ENCODE measurements at regions not wholly inside any gene's neighbourhood (a gene's known extent, or its start where the extent isn't known, plus 50 kb on each side); places are given as distances from the start of the nearest gene placed in this dataset.

DNA sequence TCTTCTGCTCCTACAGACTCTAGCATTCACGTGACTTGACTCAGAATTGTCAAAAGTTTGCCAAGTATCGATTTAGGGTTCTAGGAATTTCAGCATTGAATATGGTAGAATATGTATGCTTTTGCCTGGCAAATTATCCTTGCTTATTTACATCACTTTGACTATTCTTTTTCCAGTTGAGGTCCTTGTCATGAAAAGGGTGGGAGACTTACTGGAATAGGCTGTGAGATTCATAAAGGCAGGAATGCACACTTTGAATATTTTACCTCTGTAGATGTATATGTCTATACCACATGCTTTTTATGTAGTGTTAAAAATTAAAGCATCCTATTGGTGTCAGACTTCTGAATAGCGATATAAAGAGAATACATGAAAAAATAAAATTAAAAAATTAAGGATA, 378.8 kb upstream of the RARB start:
- H3K4me3 ChIP-seq, result no peak overlapping the region

DNA sequence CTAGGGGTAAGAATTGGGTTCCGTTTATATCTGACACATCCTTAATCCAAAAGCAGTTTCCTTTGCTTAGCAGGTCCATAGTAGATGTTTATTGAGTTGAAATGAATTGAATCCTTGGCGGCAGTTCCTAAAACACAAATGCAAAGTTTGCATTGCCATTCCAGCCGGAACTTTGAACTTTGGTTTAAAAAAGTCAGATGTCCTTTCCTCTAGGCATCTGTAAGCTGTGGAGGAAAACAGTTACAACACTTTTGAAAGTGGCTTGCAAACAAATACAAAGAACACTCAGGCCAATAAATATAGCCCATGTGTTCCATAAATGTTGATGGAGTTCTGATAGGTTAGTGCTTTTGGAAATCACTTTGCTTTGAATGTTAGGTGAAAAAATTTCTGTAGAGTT, 374.7 kb upstream of the RARB start:
- no peak overlapping the region for H3K27ac ChIP-seq
- no peak overlapping the region for H3K4me3 ChIP-seq

More for the DNA sequence above, 378.8 kb upstream of the RARB start:
- H3K27ac ChIP-seq, result no peak overlapping the region

DNA sequence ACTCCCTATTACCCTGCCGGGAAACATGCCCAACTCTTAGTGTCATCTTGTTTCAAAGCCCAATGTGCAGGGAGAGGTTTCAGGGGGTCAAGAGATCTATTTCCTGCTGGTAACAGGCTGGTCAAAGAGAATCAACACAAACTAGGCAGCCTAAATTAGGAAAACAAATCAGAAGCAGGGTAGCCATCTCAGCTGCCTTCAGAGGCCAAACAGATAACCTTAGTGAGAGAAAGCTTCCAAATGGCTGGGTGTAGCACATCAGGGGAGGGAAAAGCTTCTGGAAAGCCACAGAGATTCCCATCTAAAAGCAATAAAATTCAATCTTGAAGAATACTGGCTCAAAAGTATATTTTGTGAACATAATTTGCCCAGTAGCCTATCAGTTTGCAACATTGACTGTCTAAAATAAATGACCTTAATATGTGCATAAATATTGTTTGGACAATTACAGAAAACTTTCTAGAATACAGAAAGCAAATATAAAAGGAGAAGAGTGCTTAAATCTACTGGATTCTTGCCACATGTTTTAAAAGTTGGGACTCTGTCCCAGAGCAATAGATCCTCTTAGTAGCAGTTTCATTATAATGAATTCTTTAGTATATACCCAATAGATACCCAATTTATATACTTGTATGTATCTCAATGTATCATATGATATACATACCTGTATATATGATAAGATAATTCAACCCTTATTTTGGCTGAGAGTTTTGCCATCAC, 371.9 kb upstream of the RARB start:
- Histone ChIP-seq H3K27ac (no peak overlapping the region), H3K4me3 (no peak overlapping the region)

DNA sequence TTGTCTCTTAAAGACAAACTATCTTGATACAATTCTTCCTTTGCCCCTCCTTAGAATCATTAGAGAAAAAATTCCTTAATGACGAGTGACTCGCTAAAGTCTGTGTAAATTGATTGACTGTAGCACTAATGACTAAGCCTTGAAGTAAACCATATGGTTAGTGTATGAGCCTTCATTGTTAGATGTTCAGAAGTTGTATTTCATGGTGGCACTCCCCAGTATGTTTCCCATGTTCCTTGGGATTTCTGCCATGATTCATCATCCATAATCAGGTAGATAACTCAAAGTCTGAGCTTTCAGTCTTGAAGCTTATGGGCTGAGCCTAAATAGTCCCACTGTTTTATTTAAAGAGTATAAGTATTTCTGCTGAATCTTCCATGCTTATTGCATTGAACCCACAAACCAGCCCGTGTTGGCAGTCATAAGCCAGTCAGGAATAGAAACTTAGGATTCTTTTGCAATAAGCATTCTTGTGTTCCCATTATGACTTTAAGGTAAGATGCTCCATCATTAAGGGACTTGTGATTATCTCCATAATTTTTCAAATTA, 371.2 kb upstream of the RARB start:
- Histone ChIP-seq H3K4me3 (no peak overlapping the region), H3K27ac (no peak overlapping the region)

DNA sequence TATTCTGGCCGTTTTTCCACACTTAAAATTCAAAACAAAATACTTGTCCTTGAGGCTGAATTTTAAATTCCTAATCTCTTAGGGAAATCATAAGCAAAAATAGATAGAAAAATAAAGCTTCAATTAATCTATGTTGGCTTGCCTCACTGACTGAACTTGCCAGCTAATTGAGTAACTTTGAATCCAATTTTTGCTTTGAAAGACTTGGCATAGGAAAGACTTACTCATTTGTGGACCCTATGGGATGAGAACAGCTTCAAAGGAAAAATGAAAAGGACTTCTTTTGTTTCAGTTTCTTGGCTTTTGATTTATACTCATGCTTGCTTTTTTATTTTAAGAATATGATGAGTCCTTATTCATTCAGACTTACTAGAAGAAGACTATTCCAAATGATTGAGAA, 370.7 kb upstream of the RARB start:
- no peak overlapping the region for H3K4me3 ChIP-seq

DNA sequence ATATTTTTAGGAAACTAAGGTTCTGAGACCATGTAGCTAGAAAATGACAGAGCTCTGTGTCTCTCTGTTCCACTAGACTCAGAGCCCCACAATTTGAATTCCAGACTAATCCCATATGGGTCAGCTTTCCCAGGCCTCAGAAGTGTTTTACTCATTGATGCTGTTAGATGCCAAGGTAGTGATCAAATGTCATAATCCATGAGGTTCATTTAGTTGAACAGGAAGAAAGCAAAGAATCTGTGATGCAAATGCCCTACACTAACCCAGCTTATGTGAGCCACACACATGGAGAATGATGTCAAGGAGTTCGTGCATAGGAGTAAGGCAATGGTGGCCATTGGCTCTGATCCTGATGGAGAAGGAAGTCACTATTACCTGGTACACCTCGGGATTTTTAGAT, 363.4 kb upstream of the RARB start:
- H3K27ac ChIP-seq, result no peak overlapping the region
- H3K4me3 ChIP-seq, result no peak overlapping the region

More for the DNA sequence above, 370.7 kb upstream of the RARB start:
- no peak overlapping the region for H3K27ac ChIP-seq

DNA sequence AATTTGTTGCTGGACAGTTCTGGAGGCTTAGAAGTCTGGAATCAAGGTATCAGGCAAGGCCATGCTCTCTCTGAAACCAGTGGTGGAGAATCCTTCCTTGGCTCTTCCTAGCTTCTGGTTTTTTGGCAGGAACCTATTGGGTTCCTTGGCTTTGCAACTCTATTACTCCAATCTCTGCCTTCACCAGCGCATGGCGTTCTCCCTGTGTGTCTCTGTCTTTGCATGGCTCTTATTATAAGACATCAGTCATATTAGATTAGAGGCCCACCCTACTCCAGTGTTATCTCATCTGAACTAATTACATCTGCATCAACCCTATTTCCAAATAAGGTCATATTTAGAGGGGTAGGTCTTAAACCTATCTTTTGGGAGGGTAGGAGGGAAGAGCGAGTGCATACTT, 358.1 kb upstream of the RARB start:
- Histone ChIP-seq H3K4me3 (no peak overlapping the region), H3K27ac (no peak overlapping the region)

DNA sequence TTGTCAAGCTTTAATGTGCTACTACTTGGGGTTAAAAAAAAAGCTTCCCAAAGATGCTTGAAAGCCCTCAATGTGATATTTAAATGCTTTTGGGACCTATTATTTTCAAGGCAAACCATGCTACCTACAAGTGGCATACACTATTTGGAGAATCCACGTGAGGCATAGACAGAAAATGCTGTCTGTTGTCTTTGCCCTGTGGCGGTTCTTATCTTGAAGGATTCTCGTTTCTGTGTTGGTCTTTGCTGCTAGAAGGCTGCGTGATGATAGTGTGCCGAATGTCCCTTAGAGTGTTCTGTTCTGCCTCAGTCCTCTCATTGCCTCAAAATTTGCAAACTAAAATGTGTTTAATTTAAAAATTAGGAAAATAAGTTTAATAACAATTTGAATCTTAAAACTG, 356.2 kb upstream of the RARB start:
- Histone ChIP-seq H3K4me3 (no peak overlapping the region), H3K27ac (no peak overlapping the region)

DNA sequence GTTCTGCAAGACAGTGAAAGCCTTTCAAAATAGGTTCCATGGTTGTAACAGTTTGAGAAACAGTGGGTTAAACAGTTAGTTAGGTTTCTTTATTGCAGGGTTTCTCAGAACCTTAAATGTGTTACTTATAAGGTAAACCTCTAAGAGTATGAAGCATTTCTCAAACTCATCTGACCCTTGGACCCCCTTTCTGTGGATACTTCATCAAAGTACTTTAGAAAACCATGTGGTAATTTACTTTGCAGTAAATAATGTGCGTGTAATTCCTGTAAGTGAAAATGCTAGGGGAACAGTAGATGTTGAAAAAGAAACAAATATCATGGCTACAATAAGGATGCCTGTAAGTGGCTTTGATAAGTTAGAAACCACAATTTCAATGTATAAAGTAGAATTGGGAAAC, 354.6 kb upstream of the RARB start:
- Histone ChIP-seq H3K27ac (no peak overlapping the region), H3K4me3 (no peak overlapping the region)

DNA sequence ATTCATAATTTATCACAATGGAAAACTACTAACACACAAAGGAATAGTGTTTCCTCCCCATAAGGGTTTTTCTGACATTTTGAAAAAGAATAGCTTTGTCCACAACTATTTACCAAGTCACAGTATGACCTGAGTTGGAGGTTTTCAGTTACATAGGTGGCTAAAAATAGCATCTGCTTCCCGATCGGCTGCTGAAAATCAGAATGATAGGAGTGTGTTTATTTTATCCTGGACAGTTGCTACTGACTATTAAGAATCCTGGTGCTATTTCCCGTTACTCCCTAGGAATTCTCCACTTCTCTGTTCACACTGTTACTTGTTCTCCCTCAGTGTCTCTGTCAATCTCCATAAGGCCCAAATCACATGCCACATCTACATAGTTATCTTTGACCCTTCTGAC, 353.9 kb upstream of the RARB start:
- Histone ChIP-seq H3K4me3 (no peak overlapping the region), H3K27ac (no peak overlapping the region)

DNA sequence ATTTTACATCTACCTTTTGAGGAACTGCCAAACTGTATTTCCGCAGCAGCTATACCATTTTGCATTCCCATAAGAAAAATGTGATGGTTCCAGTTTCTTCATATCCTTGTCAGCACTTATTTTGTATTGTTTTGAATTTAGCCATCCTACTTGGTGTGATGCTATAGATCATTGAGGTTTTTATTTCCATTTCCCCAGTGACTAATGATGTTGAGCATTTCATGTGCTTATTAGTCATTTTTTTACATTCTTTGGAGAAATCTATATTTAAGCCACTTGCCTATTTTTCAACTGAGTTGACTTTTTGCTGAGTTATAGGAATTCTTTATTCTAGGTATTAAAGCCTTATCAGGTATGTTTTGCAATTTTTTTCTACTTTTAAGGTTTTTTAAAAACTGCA, 347.6 kb upstream of the RARB start:
- Histone ChIP-seq H3K27ac (no peak overlapping the region), H3K4me3 (no peak overlapping the region)

DNA sequence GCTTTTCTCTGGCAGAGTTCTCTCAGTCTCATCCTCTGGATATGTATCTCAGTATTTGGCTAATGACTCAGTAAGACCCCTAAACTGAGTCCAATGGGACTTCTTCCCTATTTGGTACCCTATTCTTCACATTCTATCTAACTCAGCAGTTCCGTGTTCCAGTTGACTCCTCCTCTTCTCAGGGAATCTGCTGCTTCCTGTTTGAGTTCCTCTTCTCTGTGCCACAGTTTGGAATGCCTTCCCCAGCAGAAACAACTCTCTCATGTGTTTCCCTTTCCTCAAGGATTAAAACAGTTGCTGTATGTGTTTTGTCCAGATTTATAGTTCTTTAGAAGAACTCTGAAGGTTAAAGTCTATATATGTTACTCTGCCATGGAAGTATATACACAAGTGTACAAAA, 344.0 kb upstream of the RARB start:
- no peak overlapping the region for H3K4me3 ChIP-seq
- H3K27ac ChIP-seq, result no peak overlapping the region

DNA sequence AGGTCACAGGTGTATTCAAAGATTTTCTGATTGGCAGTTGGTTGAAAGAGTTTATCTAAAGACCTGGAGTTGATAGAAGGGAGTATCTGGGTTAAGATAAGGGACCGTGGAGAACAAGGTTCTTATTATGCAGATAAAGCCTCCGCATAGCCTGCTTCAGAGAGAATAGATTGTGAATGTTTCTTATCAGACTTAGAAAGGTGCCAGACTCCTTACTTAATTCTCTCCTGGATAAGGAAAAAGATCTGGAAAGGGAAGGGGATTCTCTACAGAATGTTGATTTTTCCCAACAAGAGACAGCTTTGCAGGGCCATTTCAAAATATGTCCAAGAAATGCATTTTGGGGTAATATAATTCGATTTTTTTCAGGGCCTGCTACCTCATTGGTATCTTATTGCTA, 341.3 kb upstream of the RARB start:
- H3K4me3 ChIP-seq, result no peak overlapping the region
- no peak overlapping the region for H3K27ac ChIP-seq

DNA sequence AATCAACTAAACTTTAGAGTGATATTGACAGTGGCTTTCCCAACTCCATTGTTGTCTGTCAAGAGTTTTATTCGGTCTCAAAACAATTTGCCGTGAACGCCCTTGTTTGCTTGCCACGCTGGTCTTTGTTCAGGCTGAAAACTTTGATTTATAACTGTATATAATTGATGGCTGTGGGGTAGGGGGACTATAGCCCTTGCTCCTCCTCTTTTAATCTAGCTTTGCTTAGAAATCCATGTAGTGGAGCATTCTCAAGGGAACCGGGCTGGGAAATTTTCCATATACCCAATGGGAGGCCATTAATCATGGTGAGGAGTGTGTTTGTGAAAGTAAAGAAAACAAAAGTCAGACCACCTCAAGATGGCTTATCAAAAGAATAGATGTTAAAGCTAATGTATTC, 339.8 kb upstream of the RARB start:
- no peak overlapping the region for H3K4me3 ChIP-seq
- no peak overlapping the region for H3K27ac ChIP-seq

DNA sequence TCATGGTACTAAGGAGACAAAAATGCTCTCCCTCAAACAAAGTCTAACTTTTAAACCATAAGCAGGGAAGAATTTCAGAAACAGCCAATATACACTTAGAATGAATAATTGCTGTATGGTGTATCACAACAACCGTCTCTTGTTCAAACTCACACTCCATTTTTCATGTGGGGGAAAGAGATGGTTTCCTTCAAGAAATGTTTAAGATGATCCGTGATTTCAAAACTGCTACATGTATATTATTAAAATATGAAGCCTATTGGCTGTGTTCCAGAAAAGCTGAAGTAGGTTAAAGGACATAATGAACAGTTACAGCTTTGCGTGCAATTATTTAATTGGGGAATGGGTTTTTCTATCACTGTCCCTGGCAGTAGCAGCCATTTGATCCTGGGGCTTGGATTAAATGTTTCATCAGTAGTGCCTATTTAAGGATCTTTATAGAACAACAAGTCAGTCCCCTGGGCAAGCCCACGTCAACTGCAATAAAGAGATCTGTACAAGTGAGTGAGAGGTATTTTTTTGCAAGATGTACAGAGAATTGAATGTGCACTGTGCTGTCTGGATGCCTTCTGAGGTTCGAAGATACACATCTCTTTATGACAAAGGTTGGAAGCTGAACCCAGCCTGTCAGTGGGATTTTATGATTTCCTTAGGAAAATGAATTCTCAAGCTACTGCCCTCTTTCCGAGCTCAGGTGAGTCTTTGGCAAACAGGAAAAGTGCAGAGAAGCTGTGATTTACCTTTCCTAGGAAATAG, 337.2 kb upstream of the RARB start:
- Histone ChIP-seq H3K4me3 (no peak overlapping the region), H3K27ac (no peak overlapping the region)

DNA sequence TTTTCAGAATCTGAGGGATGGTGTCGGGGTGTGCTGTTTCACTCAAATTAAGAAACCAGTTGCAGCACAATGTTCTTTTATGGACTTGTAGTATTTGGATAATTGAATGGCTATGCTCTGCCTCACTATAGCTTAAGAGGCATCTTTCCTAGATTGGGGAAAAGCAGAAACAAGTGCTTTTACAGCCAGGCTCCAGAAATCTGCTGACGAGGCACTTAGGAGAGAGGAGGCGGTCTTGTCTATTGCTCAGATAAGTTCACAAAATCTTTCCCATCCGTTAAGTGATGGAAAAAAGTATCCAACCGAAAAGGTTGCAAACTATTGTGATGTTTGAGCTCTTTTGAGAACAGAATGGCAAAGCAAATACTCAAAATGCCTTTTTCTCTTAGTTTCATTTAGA, 336.1 kb upstream of the RARB start:
- Histone ChIP-seq H3K4me3 (no peak overlapping the region), H3K27ac (no peak overlapping the region)

DNA sequence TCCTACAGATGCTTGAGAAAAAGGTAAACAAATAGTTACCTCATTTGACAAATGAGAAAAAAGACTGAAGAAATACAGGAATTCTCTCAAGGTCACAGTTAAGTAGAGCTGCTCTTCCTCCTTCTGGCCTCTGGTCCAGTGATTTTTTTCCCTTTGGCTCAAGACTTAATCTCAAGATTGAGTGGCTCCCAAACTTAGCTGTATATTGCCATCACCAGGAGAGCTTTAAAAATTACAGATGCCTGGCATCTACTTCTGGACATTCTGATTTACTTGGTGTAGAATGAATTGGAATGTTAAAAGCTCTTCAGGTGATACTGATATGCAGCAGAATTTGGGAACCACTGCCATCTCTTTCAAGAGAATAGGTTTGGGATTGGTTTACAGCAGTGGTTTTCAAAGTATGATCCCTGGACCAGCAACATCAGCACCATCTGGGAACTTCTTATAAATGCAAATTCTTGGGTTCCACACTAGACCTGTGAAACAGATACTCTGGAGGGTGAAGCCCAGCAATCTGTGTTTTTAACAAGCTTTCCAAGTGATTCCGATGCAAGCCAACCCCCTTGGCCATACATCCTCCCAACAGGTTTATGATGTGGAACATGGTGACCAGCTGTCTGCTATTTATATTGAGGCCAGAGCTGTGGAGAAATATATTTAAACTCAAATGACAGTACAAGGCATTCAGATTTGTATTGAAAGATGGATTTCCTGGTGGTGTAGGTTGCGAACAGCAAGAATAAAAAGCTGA, 333.0 kb upstream of the RARB start:
- Histone ChIP-seq H3K4me3 (no peak overlapping the region), H3K27ac (no peak overlapping the region)

DNA sequence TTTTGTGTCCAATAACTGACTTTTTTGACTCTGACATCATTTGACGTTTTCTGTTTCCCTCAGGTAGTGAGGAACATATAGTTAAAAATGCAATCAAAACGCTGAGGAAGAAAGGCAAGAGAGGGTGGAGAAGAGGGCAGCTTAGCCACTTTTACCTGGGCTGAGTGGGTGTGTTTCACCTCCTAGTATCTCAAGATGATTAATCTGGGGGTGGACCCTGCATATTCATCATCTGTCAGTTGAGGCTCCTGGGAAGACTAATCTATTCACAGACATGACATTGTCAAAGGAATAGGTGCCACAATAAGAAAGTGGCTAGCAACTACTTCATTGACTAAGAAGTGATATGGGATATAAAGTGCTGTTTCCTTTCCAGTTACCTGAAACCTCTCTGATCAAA, 331.5 kb upstream of the RARB start:
- Histone ChIP-seq H3K27ac (no peak overlapping the region), H3K4me3 (no peak overlapping the region)

DNA sequence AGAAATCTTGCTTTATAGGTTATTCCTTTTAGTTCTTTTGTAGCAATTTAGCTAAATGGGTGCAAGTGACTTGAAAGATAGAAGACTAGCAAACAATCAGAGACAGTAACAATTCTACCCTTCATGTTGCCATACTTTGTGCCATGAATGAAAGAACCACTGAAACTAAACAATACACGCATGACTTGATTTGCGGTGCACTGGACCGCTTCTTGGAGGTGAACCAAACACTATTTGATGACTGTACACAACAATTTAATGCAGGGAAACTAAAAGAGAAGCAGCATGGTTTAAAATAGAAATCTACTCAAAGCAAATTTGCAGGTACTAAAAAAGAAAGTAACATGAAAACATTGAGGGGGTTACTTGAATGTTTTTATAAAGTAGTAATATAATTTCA, 331.0 kb upstream of the RARB start:
- Histone ChIP-seq H3K27ac (no peak overlapping the region), H3K4me3 (no peak overlapping the region)

DNA sequence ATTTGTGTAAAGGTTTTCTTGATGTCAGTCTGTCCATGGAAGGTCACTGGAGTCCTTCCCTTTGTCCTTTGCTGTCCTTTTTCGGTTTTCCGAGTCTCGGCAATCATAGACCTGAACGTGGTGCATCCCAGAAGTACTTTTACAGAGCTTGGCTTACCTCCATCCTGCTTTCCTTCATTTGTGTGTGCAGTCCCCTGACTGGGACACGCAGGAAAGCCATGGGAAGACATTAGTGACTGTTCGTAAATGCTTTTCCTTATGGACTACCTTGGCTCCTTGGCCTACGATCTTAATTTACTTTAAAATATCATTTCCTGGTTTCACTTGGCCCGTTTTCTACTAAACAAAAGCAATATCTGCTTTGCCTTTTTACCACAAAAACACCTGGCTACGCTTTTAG, 328.4 kb upstream of the RARB start:
- H3K27ac ChIP-seq, result no peak overlapping the region
- H3K4me3 ChIP-seq, result no peak overlapping the region

DNA sequence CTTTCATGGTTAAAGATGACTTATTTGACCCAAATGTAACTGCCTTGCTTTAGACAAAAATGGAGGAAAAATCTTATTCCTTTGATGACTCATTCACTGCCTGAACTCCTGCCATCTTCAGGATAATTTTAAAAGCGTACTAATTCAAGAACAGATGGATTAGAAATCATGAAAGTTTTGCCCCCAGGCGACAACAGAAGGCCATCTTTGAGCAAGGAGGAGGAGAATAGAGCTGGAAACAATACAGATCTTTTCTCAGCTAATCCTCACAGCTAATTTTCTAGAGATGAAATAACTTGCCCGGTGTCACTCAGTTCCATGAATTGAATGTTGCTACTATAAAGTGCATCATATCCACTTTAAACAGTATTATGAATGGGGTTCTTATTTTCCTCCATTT, 324.7 kb upstream of the RARB start:
- Histone ChIP-seq H3K27ac (no peak overlapping the region), H3K4me3 (no peak overlapping the region)
